OCI-LY7 (cell line): ENCODE measurements at regions not wholly inside any gene's neighbourhood (a gene's known extent, or its start where the extent isn't known, plus 50 kb on each side); places are given as distances from the start of the nearest gene placed in this dataset.

ENCODE experiments used
- EZH2phosphoT487 ChIP-seq: fragments of 200-600 bp; sonication (generic); IDR thresholded peaks from 2 replicates; pipeline ENCODE4 v1.6.1; 2018; ENCODE audit warnings: low read depth, borderline replicate concordance, mild to moderate bottlenecking, mixed run types, antibody characterized with exemption, low read length, moderate library complexity, mixed read lengths
- TF ChIP-seq, protein P1 (sequence below): fragments of 200-600 bp; sonication (generic); conservative IDR thresholded peaks from 2 replicates; pipeline ENCODE4 v1.5.1; 2014; ENCODE audit warnings: mild to moderate bottlenecking, antibody characterized with exemption, low read length, moderate library complexity, mixed read lengths

DNA sequence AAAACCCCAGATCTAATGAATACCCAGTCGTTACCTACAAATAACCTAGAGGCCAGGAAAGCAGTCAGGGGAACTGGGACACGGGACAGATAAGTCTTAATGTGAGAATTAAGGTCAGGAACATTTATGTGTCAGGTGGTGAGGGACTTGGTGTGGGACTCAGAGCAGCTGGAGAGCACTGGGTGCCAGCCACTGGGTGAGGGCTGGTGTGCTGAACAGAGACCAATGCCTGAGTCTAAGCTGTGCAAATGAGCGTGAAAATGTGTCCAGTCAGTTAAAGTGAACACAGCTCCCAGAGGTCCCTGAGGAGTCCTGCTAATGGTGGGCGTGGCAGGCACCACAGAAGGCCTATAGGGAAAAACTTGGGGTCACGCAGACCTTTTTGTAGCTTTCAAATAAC is 225.9 kb downstream of the C1D start:
- TF ChIP-seq, protein P1, sequence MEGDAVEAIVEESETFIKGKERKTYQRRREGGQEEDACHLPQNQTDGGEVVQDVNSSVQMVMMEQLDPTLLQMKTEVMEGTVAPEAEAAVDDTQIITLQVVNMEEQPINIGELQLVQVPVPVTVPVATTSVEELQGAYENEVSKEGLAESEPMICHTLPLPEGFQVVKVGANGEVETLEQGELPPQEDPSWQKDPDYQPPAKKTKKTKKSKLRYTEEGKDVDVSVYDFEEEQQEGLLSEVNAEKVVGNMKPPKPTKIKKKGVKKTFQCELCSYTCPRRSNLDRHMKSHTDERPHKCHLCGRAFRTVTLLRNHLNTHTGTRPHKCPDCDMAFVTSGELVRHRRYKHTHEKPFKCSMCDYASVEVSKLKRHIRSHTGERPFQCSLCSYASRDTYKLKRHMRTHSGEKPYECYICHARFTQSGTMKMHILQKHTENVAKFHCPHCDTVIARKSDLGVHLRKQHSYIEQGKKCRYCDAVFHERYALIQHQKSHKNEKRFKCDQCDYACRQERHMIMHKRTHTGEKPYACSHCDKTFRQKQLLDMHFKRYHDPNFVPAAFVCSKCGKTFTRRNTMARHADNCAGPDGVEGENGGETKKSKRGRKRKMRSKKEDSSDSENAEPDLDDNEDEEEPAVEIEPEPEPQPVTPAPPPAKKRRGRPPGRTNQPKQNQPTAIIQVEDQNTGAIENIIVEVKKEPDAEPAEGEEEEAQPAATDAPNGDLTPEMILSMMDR, result no peak
- TF ChIP-seq EZH2phosphoT487, result no peak
